HepG2 (cell line): ENCODE measurements at regions not wholly inside any gene's neighbourhood (a gene's known extent, or its start where the extent isn't known, plus 50 kb on each side); places are given as distances from the start of the nearest gene placed in this dataset.

Experiments used
- ATAC-seq: fragments of 200-7000 bp; cut with Tn5 transposase; 3 replicates; pipeline ENCODE4 v1.9.1; 2020; ENCODE audit warnings: mild to moderate bottlenecking, moderate library complexity
- BruUV-seq: library from RNA; stranded (reverse); fragments of 400-500 nt; replicated peaks from 2 replicates; lab custom pipeline; 2021; lab: Mats Ljungman, UMichigan
- CTCF ChIA-PET: fragments of 300-600 bp; formaldehyde crosslinking; extraction: SDS; loops from one replicate; lab custom pipeline; 2021; ENCODE audit warnings: low total read pairs, inconsistent platforms, low intra/inter-chr PET ratio; lab: Yijun Ruan, JAX
- POLR2A ChIA-PET: fragments of 350-600 bp; sonication (Branson Sonifier 250); formaldehyde crosslinking; loops from one replicate; lab custom pipeline; 2020; ENCODE audit warnings: antibody characterized with exemption, inconsistent platforms; lab: Yijun Ruan, JAX
- DNase-seq: peaks from one replicate; pipeline ENCODE4 v3.0.0-alpha.2; 2015; ENCODE audit warnings: low spot score
- FAIRE-seq: peaks from 3 replicates; lab custom pipeline; 2011; peaks lifted over from hg19 to GRCh38; lab: Jason Lieb, UNC
- H2AFZ ChIP-seq: one replicate; pipeline ENCODE4 v1.6.1; 2011; ENCODE audit warnings: low read length, inconsistent platforms
- H3K27ac ChIP-seq: fragments of 300-600 bp; 3 replicates; pipeline ENCODE4 v1.8.0; 2011; ENCODE audit warnings: mixed run types, mild to moderate bottlenecking, mixed read lengths, low read length, inconsistent platforms; ENCODE audit not compliant: insufficient read depth; ENCODE audit errors: extremely low read length
- H3K27me3 ChIP-seq, 2 experiments: fragments of 200-600 bp in 1 of 2; 2 replicates in 1 of 2; 3 replicates in 1 of 2; pipeline versions ENCODE4 v1.6.0 to v1.8.0; 2011; ENCODE audit warnings: low read length in 2 of 2, mild to moderate bottlenecking in 2 of 2, moderate library complexity in 2 of 2, inconsistent platforms in 1 of 2; ENCODE audit not compliant: insufficient read depth in 2 of 2, control insufficient read depth in 1 of 2
- H3K36me3 ChIP-seq, 2 experiments: fragments of 200-600 bp in 1 of 2; replicated peaks in 1 of 2; 2 replicates in 1 of 2; 3 replicates in 1 of 2; pipeline versions ENCODE4 v1.5.1 to v1.8.0; 2011; ENCODE audit warnings: low read length in 2 of 2, inconsistent platforms in 1 of 2; ENCODE audit not compliant: insufficient read depth in 2 of 2, control insufficient read depth in 1 of 2
- H3K4me1 ChIP-seq: 2 replicates; pipeline ENCODE4 v1.5.1; 2012; ENCODE audit warnings: low read length, inconsistent platforms; ENCODE audit not compliant: insufficient read depth
- H3K4me2 ChIP-seq: 2 replicates; pipeline ENCODE4 v1.6.0; 2011; ENCODE audit warnings: low read depth, low read length, inconsistent platforms
- H3K4me3 ChIP-seq, 3 experiments: fragments of 200-600 bp in 1 of 3; sonication (generic), shearing (Covaris generic) in 1 of 3; replicated peaks in 1 of 3; 2 replicates each; pipeline ENCODE4 v1.5.1; 2011 to 2016; ENCODE audit warnings: low read length in 3 of 3, inconsistent platforms in 2 of 3, low read depth in 2 of 3, mild to moderate bottlenecking in 2 of 3, control low read depth in 1 of 3, mixed read lengths in 1 of 3; ENCODE audit not compliant: insufficient read depth in 1 of 3
- H3K79me2 ChIP-seq: one replicate; pipeline ENCODE4 v1.6.1; 2011; ENCODE audit warnings: low read length, inconsistent platforms; ENCODE audit not compliant: insufficient read depth
- H3K9ac ChIP-seq: 2 replicates; pipeline ENCODE4 v1.6.0; 2011; ENCODE audit warnings: mild to moderate bottlenecking, low read depth, low read length, inconsistent platforms; ENCODE audit not compliant: insufficient read depth
- H3K9me3 ChIP-seq: 2 replicates; pipeline ENCODE4 v1.5.1; 2012; ENCODE audit warnings: mild to moderate bottlenecking, low read length
- H4K20me1 ChIP-seq: 2 replicates; pipeline ENCODE4 v1.6.0; 2011; ENCODE audit warnings: inconsistent platforms, mild to moderate bottlenecking, low read length, moderate library complexity; ENCODE audit not compliant: insufficient read depth
- CBX2 ChIP-seq, 2 experiments: fragments of 200-600 bp in 1 of 2; sonication (generic); formaldehyde crosslinking in 1 of 2; IDR thresholded peaks; 2 replicates each; pipeline versions ENCODE4 v1.7.0 to v1.8.1; 2018 to 2022; ENCODE audit warnings: low read depth in 2 of 2, low read length in 1 of 2, mild to moderate bottlenecking in 1 of 2, missing genetic modification reagents in 1 of 2
- MAFK ChIP-seq, 2 experiments: IDR thresholded peaks in 1 of 2; conservative IDR thresholded peaks in 1 of 2; 2 replicates each; pipeline ENCODE4 v1.6.1; 2011; ENCODE audit warnings: improper control_type of control experiment in 2 of 2, low read length in 2 of 2
- REXO4 ChIP-seq: sonication (generic); formaldehyde crosslinking; IDR thresholded peaks from 2 replicates; pipeline ENCODE4 v1.8.0; 2022; ENCODE audit warnings: missing genetic modification reagents, mild to moderate bottlenecking, borderline replicate concordance
- ZBTB40 ChIP-seq, 2 experiments: fragments of 450-650 bp in 1 of 2; sonication (generic) in 1 of 2; formaldehyde crosslinking in 1 of 2; IDR thresholded peaks; 2 replicates each; pipeline versions ENCODE4 v1.6.1 to v1.8.0; 2016 to 2022; ENCODE audit warnings: antibody characterized with exemption in 1 of 2, mild to moderate bottlenecking in 1 of 2, missing genetic modification reagents in 1 of 2
- ZFP91 ChIP-seq: sonication (generic); formaldehyde crosslinking; IDR thresholded peaks from 2 replicates; pipeline ENCODE4 v1.9.0; 2022; ENCODE audit warnings: missing genetic modification reagents, mild to moderate bottlenecking, borderline replicate concordance
- ZNF264 ChIP-seq: sonication (generic); formaldehyde crosslinking; IDR thresholded peaks from 2 replicates; pipeline ENCODE4 v1.4.0; 2020; ENCODE audit warnings: missing genetic modification reagents
- WGBS: methylation state at CpG from one replicate; pipeline ENCODE4 v1.1.6; 2017; ENCODE audit warnings: low lambda C conversion rate; 5-methylcytosine and 5-hydroxymethylcytosine counted together
- in situ Hi-C: cut with HindIII; loops from 2 replicates; pipeline ENCODE4 v1.10.0; 2017; ENCODE audit warnings: low pct_unique_long_range_greater_than_20kb; ENCODE audit not compliant: extremely low pct_ligation_motif_present
- intact Hi-C: fragments of 100-400 bp; cut with micrococcal nuclease; formaldehyde crosslinking; loops from one replicate; pipeline ENCODE4 v1.10.0; 2022; ENCODE audit not compliant: unreplicated experiment
- TF ChIP-seq, protein P1 (sequence below): sonication (generic); formaldehyde crosslinking; IDR thresholded peaks from 2 replicates; pipeline ENCODE4 v1.4.0; 2020; ENCODE audit warnings: missing genetic modification reagents

DNA sequence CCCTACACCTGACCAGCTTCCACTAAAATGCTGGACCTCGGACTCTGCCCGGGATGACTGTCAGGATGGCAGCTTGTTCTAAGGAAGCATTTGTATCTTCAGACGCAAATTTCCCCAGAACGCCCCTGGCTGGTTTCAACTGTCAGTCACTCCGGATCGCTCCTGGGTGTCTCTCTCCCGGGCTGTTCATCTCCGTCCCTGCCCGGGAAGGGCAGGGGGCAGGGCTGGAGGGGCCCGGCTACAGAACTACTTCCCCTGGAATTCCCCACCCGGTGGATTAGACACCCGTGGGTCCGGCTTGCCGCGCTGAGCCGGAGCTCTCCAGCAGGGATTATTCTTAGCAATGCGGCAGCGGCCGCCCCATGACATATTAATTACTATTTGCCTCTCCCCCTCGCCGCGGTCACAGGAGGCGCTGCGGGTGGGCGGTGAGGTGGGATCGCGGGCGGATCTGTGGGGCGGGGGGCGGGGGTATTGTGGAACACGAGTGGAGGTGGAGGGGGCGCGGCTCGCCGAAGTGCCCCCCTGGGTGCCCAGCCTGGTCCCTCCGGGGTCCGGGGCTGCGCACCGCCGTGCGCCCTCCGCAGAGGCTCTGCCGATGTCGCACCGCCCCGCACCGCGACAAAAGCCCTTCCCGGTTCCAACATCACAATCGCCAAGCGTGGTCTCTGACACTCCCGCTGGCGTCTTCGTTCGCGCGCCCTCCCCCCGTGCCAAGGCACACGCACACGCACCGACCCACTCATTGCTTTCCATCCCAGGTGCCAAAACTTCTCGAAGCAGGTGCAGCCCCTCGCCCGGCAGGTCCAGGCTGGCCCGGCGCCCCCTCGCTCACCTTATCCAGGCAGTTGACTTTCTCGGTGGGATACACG is 276.1 kb upstream of the NEBL start (continued):
- TF ChIP-seq ZBTB40 (IDR thresholded peaks at IDR 0.05) (no peak), ZBTB40 (CRISPR knock-in tag; IDR thresholded peaks at IDR 0.05) (no peak)
- TF ChIP-seq, all 625 proteins: peak for 6

- ChIA-PET POLR2A (no interaction called here), CTCF (no interaction called here)
- Histone ChIP-seq H3K79me2 (no peaks in the 10 kb centered on the region), H3K27me3 (peaks cover 12 to 50% of the 10 kb centered on the region in 2 experiments; a peak in 4 of 5 replicates), H3K9ac (no peak overlapping the region), H2AFZ (no peak overlapping the region), H4K20me1 (no peaks in the 10 kb centered on the region), H3K27ac (no peak overlapping the region), H3K36me3 (no peaks in the 10 kb centered on the region), H3K4me1 (peaks cover 25% of the 10 kb centered on the region), H3K4me2 (peak overlapping the region; percentile 28), H3K9me3 (no peaks in the 10 kb centered on the region), H3K4me3 (peak overlapping the region in 1 of 3 experiments; percentile 15; a peak in 1 of 6 replicates)
- BruUV-seq: no TSS peak
- no peak for FAIRE-seq
- in situ Hi-C loops: no loop called here
- no peak for ATAC-seq
- no peak for DNase-seq
- intact Hi-C loops: no loop called here
- 5% methylated on average over 9 of the region's 10 CpGs for WGBS
- TF ChIP-seq, protein P1, sequence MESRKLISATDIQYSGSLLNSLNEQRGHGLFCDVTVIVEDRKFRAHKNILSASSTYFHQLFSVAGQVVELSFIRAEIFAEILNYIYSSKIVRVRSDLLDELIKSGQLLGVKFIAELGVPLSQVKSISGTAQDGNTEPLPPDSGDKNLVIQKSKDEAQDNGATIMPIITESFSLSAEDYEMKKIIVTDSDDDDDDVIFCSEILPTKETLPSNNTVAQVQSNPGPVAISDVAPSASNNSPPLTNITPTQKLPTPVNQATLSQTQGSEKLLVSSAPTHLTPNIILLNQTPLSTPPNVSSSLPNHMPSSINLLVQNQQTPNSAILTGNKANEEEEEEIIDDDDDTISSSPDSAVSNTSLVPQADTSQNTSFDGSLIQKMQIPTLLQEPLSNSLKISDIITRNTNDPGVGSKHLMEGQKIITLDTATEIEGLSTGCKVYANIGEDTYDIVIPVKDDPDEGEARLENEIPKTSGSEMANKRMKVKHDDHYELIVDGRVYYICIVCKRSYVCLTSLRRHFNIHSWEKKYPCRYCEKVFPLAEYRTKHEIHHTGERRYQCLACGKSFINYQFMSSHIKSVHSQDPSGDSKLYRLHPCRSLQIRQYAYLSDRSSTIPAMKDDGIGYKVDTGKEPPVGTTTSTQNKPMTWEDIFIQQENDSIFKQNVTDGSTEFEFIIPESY (CRISPR knock-in tag): no peak
- TF ChIP-seq ZFP91 (CRISPR knock-in tag): peak; percentile 65
- no peak for TF ChIP-seq REXO4 (CRISPR knock-in tag)
- no peak for TF ChIP-seq MAFK (conservative IDR thresholded peaks at IDR 0.05 in 1 of 2, IDR thresholded peaks at IDR 0.05 in 1 of 2; ENCODE audit: low read length in 2 of 2)
- TF ChIP-seq ZNF264 (CRISPR knock-in tag): no peak
- TF ChIP-seq CBX2 (IDR thresholded peaks at IDR 0.05; ENCODE audit: low read depth, low read length): no peak
- 0 out of 2 replicates have a peak, but pooled peaks have one; percentile 41 for TF ChIP-seq CBX2 (CRISPR knock-in tag; IDR thresholded peaks at IDR 0.05; ENCODE audit: low read depth)
Observed at GRCh38 chr10:21172542-21172929, 275.4 kb upstream of the NEBL start.
